Thoracic aorta (tissue), 2 donors: ENCODE measurements at regions not wholly inside any gene's neighbourhood (a gene's known extent, or its start where the extent isn't known, plus 50 kb on each side); places are given as distances from the start of the nearest gene placed in this dataset.

Source experiments
- ATAC-seq: fragments of 150-250 bp; one replicate; pipeline ENCODE4 v1.8.0; 2017; ENCODE audit warnings: low read depth; ENCODE audit not compliant: insufficient number of reproducible peaks, low FRiP score
- DNase-seq: peaks from one replicate; pipeline ENCODE4 v3.0.0-alpha.2; 2020; ENCODE audit warnings: low spot score
- H3K27ac ChIP-seq, 2 donors: fragments of 200-600 bp; sonication (generic); 1 replicate in 1 of 2; 2 replicates in 1 of 2; pipeline ENCODE4 v1.5.1; 2016; ENCODE audit warnings: mild to moderate bottlenecking in 2 of 2, moderate library complexity in 2 of 2
- H3K27me3 ChIP-seq: fragments of 200-600 bp; sonication (generic); replicated peaks from 2 replicates; pipeline ENCODE4 v1.6.0; 2016; ENCODE audit warnings: mild to moderate bottlenecking; ENCODE audit not compliant: insufficient read depth
- H3K36me3 ChIP-seq: fragments of 200-600 bp; sonication (generic); one replicate; pipeline ENCODE4 v1.5.1; 2016
- H3K4me1 ChIP-seq, 2 donors: fragments of 200-600 bp; sonication (generic); 1 replicate in 1 of 2; 2 replicates in 1 of 2; pipeline versions ENCODE4 v1.5.1 to v1.6.0; 2016; ENCODE audit warnings: low read depth in 2 of 2, mild to moderate bottlenecking in 1 of 2; ENCODE audit not compliant: control insufficient read depth in 1 of 2
- H3K4me3 ChIP-seq: fragments of 200-600 bp; sonication (generic); 2 replicates; pipeline ENCODE4 v1.5.1; 2016; ENCODE audit warnings: mild to moderate bottlenecking
- H3K9me3 ChIP-seq: fragments of 200-600 bp; sonication (generic); 2 replicates; pipeline ENCODE4 v1.5.1; 2016
- CTCF ChIP-seq: fragments of 200-600 bp; sonication (generic); IDR thresholded peaks from one replicate; pipeline ENCODE4 v1.5.1; 2019; ENCODE audit warnings: antibody characterized with exemption

- no peak overlapping the region for H3K4me3 ChIP-seq
- H3K4me1 ChIP-seq, result no peaks in the 10 kb centered on the region
- no peaks in the 10 kb centered on the region for H3K36me3 ChIP-seq
- no peaks in the 10 kb centered on the region for H3K9me3 ChIP-seq
- H3K27ac ChIP-seq, result no peak overlapping the region
- DNase-seq (no peak), ATAC-seq (no peak)
- no peaks in the 10 kb centered on the region for H3K27me3 ChIP-seq
- TF ChIP-seq CTCF, result no peak
These were observed 879.6 kb upstream of the LRFN5 start for GRCh38 chr14:40727107-40727506.

- Histone ChIP-seq H3K9me3 (no peaks in the 10 kb centered on the region), H3K27ac (no peak overlapping the region), H3K36me3 (no peaks in the 10 kb centered on the region), H3K4me3 (no peak overlapping the region), H3K27me3 (no peaks in the 10 kb centered on the region), H3K4me1 (no peaks in the 10 kb centered on the region)
- ATAC-seq (no peak), DNase-seq (no peak)
- no peak for TF ChIP-seq CTCF
These were observed 893.3 kb upstream of the LRFN5 start for GRCh38 chr14:40713387-40713786.

GRCh38 chr14:40697231-40697630 lies 909.4 kb upstream of the LRFN5 start:
- Histone ChIP-seq H3K4me3 (no peak overlapping the region), H3K4me1 (no peaks in the 10 kb centered on the region), H3K9me3 (no peaks in the 10 kb centered on the region), H3K27me3 (no peaks in the 10 kb centered on the region), H3K36me3 (no peaks in the 10 kb centered on the region), H3K27ac (no peak overlapping the region)
- no peak for DNase-seq
- no peak for ATAC-seq
- TF ChIP-seq CTCF, result no peak

GRCh38 chr14:40694023-40694422 lies 912.7 kb upstream of the LRFN5 start:
- DNase-seq, result no peak
- no peaks in the 10 kb centered on the region for H3K4me1 ChIP-seq
- no peak overlapping the region for H3K27ac ChIP-seq
- H3K4me3 ChIP-seq, result no peak overlapping the region
- no peak for TF ChIP-seq CTCF
- no peak for ATAC-seq
- no peaks in the 10 kb centered on the region for H3K9me3 ChIP-seq
- H3K27me3 ChIP-seq, result no peaks in the 10 kb centered on the region
- no peaks in the 10 kb centered on the region for H3K36me3 ChIP-seq

- no peaks in the 10 kb centered on the region for H3K27me3 ChIP-seq
- ATAC-seq (no peak), DNase-seq (no peak)
- H3K27ac ChIP-seq, result no peak overlapping the region
- no peaks in the 10 kb centered on the region for H3K9me3 ChIP-seq
- no peak overlapping the region for H3K4me3 ChIP-seq
- H3K36me3 ChIP-seq, result no peaks in the 10 kb centered on the region
- TF ChIP-seq CTCF, result no peak
- H3K4me1 ChIP-seq, result no peaks in the 10 kb centered on the region
These were observed 915.6 kb upstream of the LRFN5 start for GRCh38 chr14:40691066-40691465.
